CD4-positive, alpha-beta T cell treated with Interleukin-15 for 4 hours (primary cell): ENCODE measurements at regions not wholly inside any gene's neighbourhood (a gene's known extent, or its start where the extent isn't known, plus 50 kb on each side); places are given as distances from the start of the nearest gene placed in this dataset.

ENCODE experiments used
- DNase-seq: peaks from one replicate; pipeline ENCODE4 v3.0.0-alpha.2; 2020; ENCODE audit warnings: low spot score

GRCh38 chr4:31272331-31273061 is 552.3 kb downstream of the PCDH7 start:
- no peak for DNase-seq

GRCh38 chr4:31275906-31276305 is 555.7 kb downstream of the PCDH7 start:
- DNase-seq: no peak

- DNase-seq: no peak
Observed at GRCh38 chr4:31283679-31284078, 563.5 kb downstream of the PCDH7 start.

GRCh38 chr4:31290836-31291235 is 570.7 kb downstream of the PCDH7 start:
- DNase-seq: no peak

- no peak for DNase-seq
Observed at GRCh38 chr4:31291238-31291637, 571.1 kb downstream of the PCDH7 start.

GRCh38 chr4:31294655-31295480 is 574.7 kb downstream of the PCDH7 start:
- no peak for DNase-seq

- no peak for DNase-seq
Observed at GRCh38 chr4:31298737-31299136, 578.6 kb downstream of the PCDH7 start.

GRCh38 chr4:31307029-31307428 is 586.9 kb downstream of the PCDH7 start:
- DNase-seq: no peak

GRCh38 chr4:31324814-31325213 is 604.6 kb downstream of the PCDH7 start:
- DNase-seq: no peak

GRCh38 chr4:31325300-31325699 is 605.1 kb downstream of the PCDH7 start:
- no peak for DNase-seq

GRCh38 chr4:31327031-31327430 is 606.9 kb downstream of the PCDH7 start:
- DNase-seq: no peak

GRCh38 chr4:31328932-31329331 is 608.8 kb downstream of the PCDH7 start:
- DNase-seq: no peak

- DNase-seq: no peak
Observed at GRCh38 chr4:31334086-31334910, 614.1 kb downstream of the PCDH7 start.

- no peak for DNase-seq
Observed at GRCh38 chr4:31338000-31338399, 617.8 kb downstream of the PCDH7 start.

GRCh38 chr4:31341601-31342359 is 621.6 kb downstream of the PCDH7 start:
- no peak for DNase-seq

- no peak for DNase-seq
Observed at GRCh38 chr4:31343061-31343460, 622.9 kb downstream of the PCDH7 start.

GRCh38 chr4:31349907-31350306 is 629.7 kb downstream of the PCDH7 start:
- no peak for DNase-seq

GRCh38 chr4:31351695-31352094 is 631.5 kb downstream of the PCDH7 start:
- DNase-seq: no peak

GRCh38 chr4:31356839-31357238 is 636.7 kb downstream of the PCDH7 start:
- no peak for DNase-seq

GRCh38 chr4:31360786-31361185 is 640.6 kb downstream of the PCDH7 start:
- no peak for DNase-seq

- no peak for DNase-seq
Observed at GRCh38 chr4:31362756-31363155, 642.6 kb downstream of the PCDH7 start.
